Fibroblast of lung (primary cell): ENCODE measurements at regions not wholly inside any gene's neighbourhood (a gene's known extent, or its start where the extent isn't known, plus 50 kb on each side); places are given as distances from the start of the nearest gene placed in this dataset.
"Not testable (repeated sequence)": the region's sequence is repeated elsewhere in the genome, so short reads cannot be mapped to it uniquely, and the experiment has no call there.

ENCODE experiments used
- DNase-seq, 2 donors: peaks; one replicate each; pipeline versions ENCODE4 v3.0.0 to v3.0.0-alpha.2; 2010; ENCODE audit warnings: low read depth in 2 of 2
- H2AFZ ChIP-seq: 2 replicates; pipeline ENCODE4 v1.5.1; 2012; ENCODE audit warnings: low read length, control low read depth, inconsistent platforms
- H3K27ac ChIP-seq: 2 replicates; pipeline ENCODE4 v1.5.1; 2011; ENCODE audit warnings: low read length, control low read depth; ENCODE audit not compliant: insufficient read depth
- H3K27me3 ChIP-seq: 2 replicates; pipeline ENCODE4 v1.5.1; 2011; ENCODE audit warnings: mild to moderate bottlenecking, low read length; ENCODE audit not compliant: control insufficient read depth, insufficient read depth
- H3K36me3 ChIP-seq: 2 replicates; pipeline ENCODE4 v1.5.1; 2011; ENCODE audit warnings: low read length; ENCODE audit not compliant: control insufficient read depth, insufficient read depth
- H3K4me1 ChIP-seq: 2 replicates; pipeline ENCODE4 v1.5.1; 2011; ENCODE audit warnings: low read length; ENCODE audit not compliant: control insufficient read depth, insufficient read depth; ENCODE audit errors: extremely low read depth
- H3K4me2 ChIP-seq: 2 replicates; pipeline ENCODE4 v1.5.1; 2011; ENCODE audit warnings: low read length, control low read depth; ENCODE audit not compliant: insufficient read depth; ENCODE audit errors: extremely low read depth
- H3K4me3 ChIP-seq, 4 experiments: fragments of 200-600 bp in 1 of 4; sonication (generic) in 1 of 4; replicated peaks in 1 of 4; 2 replicates each; pipeline ENCODE4 v1.5.1; 2011 to 2016; ENCODE audit warnings: low read length in 4 of 4, low read depth in 3 of 4, mild to moderate bottlenecking in 3 of 4, control low read depth in 2 of 4, inconsistent platforms in 1 of 4, mixed read lengths in 1 of 4; ENCODE audit not compliant: insufficient read depth in 1 of 4; ENCODE audit errors: control extremely low read depth in 1 of 4
- H3K79me2 ChIP-seq: 2 replicates; pipeline ENCODE4 v1.5.1; 2012; ENCODE audit warnings: mild to moderate bottlenecking, low read length, inconsistent platforms; ENCODE audit not compliant: control insufficient read depth, insufficient read depth
- H3K9ac ChIP-seq: 2 replicates; pipeline ENCODE4 v1.5.1; 2011; ENCODE audit warnings: mild to moderate bottlenecking, low read length, control low read depth; ENCODE audit not compliant: insufficient read depth
- H3K9me3 ChIP-seq: 2 replicates; pipeline ENCODE4 v1.5.1; 2012; ENCODE audit warnings: low read depth, low read length; ENCODE audit not compliant: control insufficient read depth, insufficient read depth
- H4K20me1 ChIP-seq: 2 replicates; pipeline ENCODE4 v1.5.1; 2011; ENCODE audit warnings: low read length; ENCODE audit not compliant: control insufficient read depth, insufficient read depth; ENCODE audit errors: extremely low read depth

GRCh38 chr21:10381687-10382060, 139.7 kb upstream of the TPTE start:
- not testable (repeated sequence) for H3K4me2 ChIP-seq, H3K79me2 ChIP-seq, H3K27me3 ChIP-seq, DNase-seq, H3K4me1 ChIP-seq, H2AFZ ChIP-seq, H4K20me1 ChIP-seq, H3K9me3 ChIP-seq, H3K4me3 ChIP-seq, H3K36me3 ChIP-seq, H3K9ac ChIP-seq, H3K27ac ChIP-seq

- H3K27ac ChIP-seq, H3K79me2 ChIP-seq, H2AFZ ChIP-seq, H3K36me3 ChIP-seq, H4K20me1 ChIP-seq, H3K9me3 ChIP-seq, DNase-seq, H3K9ac ChIP-seq, H3K27me3 ChIP-seq, H3K4me1 ChIP-seq, H3K4me3 ChIP-seq, H3K4me2 ChIP-seq: not testable (repeated sequence)
Observed at GRCh38 chr21:10382135-10382534, 139.2 kb upstream of the TPTE start.

DNA sequence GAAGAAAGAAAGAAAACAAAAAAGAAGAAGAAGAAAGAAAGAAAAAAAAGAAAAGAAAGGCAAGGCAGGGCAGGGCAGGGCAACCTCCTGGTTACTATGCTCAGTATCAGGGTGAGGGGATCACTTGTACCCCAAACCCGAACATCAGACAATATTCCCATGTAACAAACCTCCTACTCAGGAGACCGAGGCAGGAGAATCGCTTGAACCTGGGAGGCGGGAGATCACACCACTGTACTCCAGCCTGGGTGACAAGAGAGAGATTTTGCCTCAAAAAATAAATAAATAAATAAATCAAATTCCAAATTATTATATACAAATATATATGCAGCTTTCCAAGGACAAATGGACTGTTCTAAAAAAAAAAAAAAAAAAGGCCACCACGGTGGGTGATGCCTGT, 138.8 kb upstream of the TPTE start:
- H2AFZ ChIP-seq, H4K20me1 ChIP-seq, H3K4me3 ChIP-seq, H3K27ac ChIP-seq, H3K27me3 ChIP-seq, H3K4me2 ChIP-seq, H3K9me3 ChIP-seq, H3K36me3 ChIP-seq, H3K79me2 ChIP-seq, DNase-seq, H3K4me1 ChIP-seq, H3K9ac ChIP-seq: not testable (repeated sequence)

DNA sequence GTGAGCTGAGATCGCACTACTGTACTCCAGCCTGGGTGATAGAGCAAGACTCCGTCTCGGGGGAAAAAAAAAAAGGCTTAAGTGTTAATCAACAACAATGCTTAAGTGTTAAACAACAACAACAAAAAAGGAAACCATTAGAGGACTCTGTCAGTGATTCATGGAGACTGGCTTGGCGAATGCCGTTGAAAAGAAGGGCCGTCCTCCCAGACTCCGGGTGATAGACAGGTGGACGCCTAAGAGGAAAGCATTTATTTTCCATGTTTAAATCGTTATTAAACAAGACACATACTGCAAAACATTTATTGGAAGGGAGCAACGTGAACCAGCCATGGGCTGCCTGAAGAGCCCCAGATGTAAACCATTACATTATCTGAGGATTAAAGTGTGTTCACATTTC, 137.8 kb upstream of the TPTE start:
- H3K36me3 ChIP-seq, H3K9me3 ChIP-seq, H3K4me3 ChIP-seq, H3K9ac ChIP-seq, DNase-seq, H4K20me1 ChIP-seq, H2AFZ ChIP-seq, H3K27me3 ChIP-seq, H3K4me1 ChIP-seq, H3K27ac ChIP-seq, H3K79me2 ChIP-seq, H3K4me2 ChIP-seq: not testable (repeated sequence)

DNA sequence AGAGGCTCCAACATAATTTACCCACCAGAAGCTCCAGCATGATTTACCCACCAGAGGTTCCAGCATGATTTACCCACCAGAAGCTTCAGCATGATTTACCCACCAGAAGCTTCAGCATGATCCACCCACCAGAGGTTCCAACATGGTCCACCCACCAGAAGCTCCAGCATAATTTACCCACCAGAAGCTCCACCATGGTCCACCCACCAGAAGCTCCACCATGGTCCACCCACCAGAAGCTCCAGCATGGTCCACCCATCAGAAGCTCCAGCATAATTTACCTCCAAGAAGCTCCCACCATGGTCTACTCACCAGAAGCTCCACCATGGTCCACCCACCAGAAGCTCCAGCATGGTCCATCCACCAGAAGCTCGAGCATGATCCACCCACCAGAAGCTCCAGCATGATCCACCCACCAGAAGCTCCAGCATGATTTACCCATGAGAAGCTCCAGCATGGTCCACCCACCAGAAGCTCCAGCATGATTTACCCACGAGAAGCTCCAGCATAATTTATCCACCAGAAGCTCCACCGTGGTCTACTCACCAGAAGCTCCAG, 137.0 kb upstream of the TPTE start:
- not testable (repeated sequence) for H3K9ac ChIP-seq, DNase-seq, H3K79me2 ChIP-seq, H3K27me3 ChIP-seq, H3K36me3 ChIP-seq, H3K27ac ChIP-seq, H4K20me1 ChIP-seq, H3K4me1 ChIP-seq, H3K4me3 ChIP-seq, H3K9me3 ChIP-seq, H3K4me2 ChIP-seq, H2AFZ ChIP-seq

DNA sequence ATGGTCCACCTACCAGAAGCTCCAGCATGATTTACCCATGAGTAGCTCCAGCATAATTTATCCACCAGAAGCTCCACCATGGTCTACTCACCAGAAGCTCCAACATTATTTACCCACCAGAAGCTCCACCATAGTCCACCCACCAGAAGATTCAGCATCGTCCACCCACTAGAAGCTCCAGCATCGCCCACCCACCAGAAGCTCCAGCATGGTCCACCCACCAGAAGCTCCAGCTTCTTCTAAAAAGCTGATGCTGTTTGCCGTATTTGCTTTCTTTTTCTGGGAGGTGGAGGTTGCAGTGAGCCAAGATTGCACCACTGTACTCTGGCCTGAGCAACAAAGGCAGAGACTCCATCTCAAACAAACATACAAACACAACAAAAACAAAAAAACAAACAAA, 136.2 kb upstream of the TPTE start:
- not testable (repeated sequence) for H3K27me3 ChIP-seq, H3K4me2 ChIP-seq, H3K9ac ChIP-seq, DNase-seq, H4K20me1 ChIP-seq, H3K79me2 ChIP-seq, H3K9me3 ChIP-seq, H3K27ac ChIP-seq, H2AFZ ChIP-seq, H3K4me3 ChIP-seq, H3K36me3 ChIP-seq, H3K4me1 ChIP-seq

DNA sequence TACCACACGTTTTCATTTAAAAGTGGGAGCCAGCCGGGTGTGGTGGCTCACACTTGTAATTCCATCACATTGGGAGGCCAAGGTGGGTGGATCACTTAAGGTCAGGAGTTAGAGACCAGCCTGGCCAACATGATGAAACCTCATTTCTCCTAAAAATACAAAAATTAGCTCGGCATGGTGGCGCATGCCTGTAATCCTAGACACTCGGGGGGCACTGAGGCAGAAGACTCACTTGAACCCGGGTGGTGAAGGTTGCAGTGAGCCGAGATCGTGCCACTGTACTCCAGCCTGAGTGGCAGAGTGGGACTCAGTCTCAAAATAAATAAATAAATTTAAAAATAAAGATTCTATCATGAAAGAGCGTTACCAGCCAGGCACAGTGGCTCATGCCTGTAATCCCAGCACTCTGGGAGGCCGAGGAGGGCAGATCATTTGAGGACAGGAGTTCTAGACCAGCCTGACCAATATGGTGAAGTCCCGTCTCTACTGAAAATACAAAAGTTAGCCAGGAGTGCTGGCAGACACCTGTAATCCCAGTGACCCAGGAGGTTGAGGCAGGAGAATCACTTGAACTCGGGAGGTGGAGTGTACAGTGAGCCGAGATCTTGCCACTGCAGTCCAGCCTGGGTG, 135.4 kb upstream of the TPTE start:
- not testable (repeated sequence) for H3K36me3 ChIP-seq, H3K9me3 ChIP-seq, H3K79me2 ChIP-seq, H2AFZ ChIP-seq, H3K4me3 ChIP-seq, H4K20me1 ChIP-seq, H3K9ac ChIP-seq, DNase-seq, H3K4me2 ChIP-seq, H3K27me3 ChIP-seq, H3K27ac ChIP-seq, H3K4me1 ChIP-seq
